NCI-H2107 treated with DMSO at 0.1 percent for 48 hours (cell line): ENCODE measurements at regions not wholly inside any gene's neighbourhood (a gene's known extent, or its start where the extent isn't known, plus 50 kb on each side); places are given as distances from the start of the nearest gene placed in this dataset.
"Not testable (repeated sequence)": the region's sequence is repeated elsewhere in the genome, so short reads cannot be mapped to it uniquely, and the experiment has no call there.

Experiments used
- DNase-seq: peaks from one replicate; lab custom pipeline; 2025; ENCODE audit not compliant: unreplicated experiment; lab: John Stamatoyannopoulos, UW

GRCh38 chr3:124651416-124651815, 78.8 kb upstream of the UMPS start:
- DNase-seq: not testable (repeated sequence)

- DNase-seq: no peak
Observed at GRCh38 chr3:124652009-124652408, 78.2 kb upstream of the UMPS start.

GRCh38 chr3:124653071-124653796, 77.0 kb upstream of the UMPS start:
- DNase-seq: no peak

GRCh38 chr3:124653797-124654469, 76.3 kb upstream of the UMPS start:
- no peak for DNase-seq

- DNase-seq: no peak
Observed at GRCh38 chr3:124654470-124654845, 75.8 kb upstream of the UMPS start.

- no peak for DNase-seq
Observed at GRCh38 chr3:124656531-124656930, 73.7 kb upstream of the UMPS start.

GRCh38 chr3:124657138-124657537, 73.1 kb upstream of the UMPS start:
- no peak for DNase-seq

GRCh38 chr3:124658270-124658669, 72.0 kb upstream of the UMPS start:
- DNase-seq: no peak

- no peak for DNase-seq
Observed at GRCh38 chr3:124659175-124659574, 71.1 kb upstream of the UMPS start.

- DNase-seq: no peak
Observed at GRCh38 chr3:124660599-124660998, 69.7 kb upstream of the UMPS start.

GRCh38 chr3:124663690-124664089, 66.6 kb upstream of the UMPS start:
- no peak for DNase-seq

GRCh38 chr3:124664804-124665203, 65.4 kb upstream of the UMPS start:
- DNase-seq: no peak

- no peak for DNase-seq
Observed at GRCh38 chr3:124666067-124666466, 64.2 kb upstream of the UMPS start.

- no peak for DNase-seq
Observed at GRCh38 chr3:124669470-124669869, 60.8 kb upstream of the UMPS start.

- DNase-seq: no peak
Observed at GRCh38 chr3:124671106-124671505, 59.1 kb upstream of the UMPS start.

- DNase-seq: no peak
Observed at GRCh38 chr3:124674336-124674735, 55.9 kb upstream of the UMPS start.

- no peak for DNase-seq
Observed at GRCh38 chr3:124676236-124676635, 54.0 kb upstream of the UMPS start.

- no peak for DNase-seq
Observed at GRCh38 chr3:124679048-124679638, 51.1 kb upstream of the UMPS start.
